Neural cell (in vitro differentiated cells): ENCODE measurements at regions not wholly inside any gene's neighbourhood (a gene's known extent, or its start where the extent isn't known, plus 50 kb on each side); places are given as distances from the start of the nearest gene placed in this dataset.

Source experiments
- H2AFZ ChIP-seq: fragments of 200-600, 300-800 bp; sonication (generic), shearing (Covaris generic); 2 replicates; pipeline ENCODE4 v1.6.0; 2014; ENCODE audit warnings: low read depth, mild to moderate bottlenecking, antibody characterized with exemption, low read length, moderate library complexity
- H3F3A ChIP-seq: fragments of 200-600 bp; shearing (Covaris generic); 2 replicates; pipeline ENCODE4 v1.6.1; 2016; ENCODE audit warnings: mild to moderate bottlenecking, moderate library complexity, mixed read lengths, antibody characterized with exemption, low read length; ENCODE audit not compliant: insufficient read depth, poor library complexity, severe bottlenecking
- H3K27ac ChIP-seq: fragments of 200-600, 300-800 bp; sonication (generic), shearing (Covaris generic); 2 replicates; pipeline ENCODE4 v1.5.1; 2014; ENCODE audit warnings: mild to moderate bottlenecking, low read length, moderate library complexity
- H3K27me3 ChIP-seq: fragments of 300-800, 200-600 bp; sonication (generic), shearing (Covaris generic); 2 replicates; pipeline ENCODE4 v1.6.0; 2014; ENCODE audit warnings: mild to moderate bottlenecking, low read depth, low read length, moderate library complexity; ENCODE audit not compliant: insufficient read depth
- H3K36me3 ChIP-seq: fragments of 300-800, 200-600 bp; sonication (generic), shearing (Covaris generic); 2 replicates; pipeline ENCODE4 v1.5.1; 2014; ENCODE audit warnings: mild to moderate bottlenecking, antibody characterized with exemption, low read length, moderate library complexity; ENCODE audit not compliant: insufficient read depth
- H3K4me2 ChIP-seq: fragments of 300-800, 200-600 bp; sonication (generic), shearing (Covaris generic); 2 replicates; pipeline ENCODE4 v1.6.0; 2014; ENCODE audit warnings: mild to moderate bottlenecking, low read length
- H3K4me3 ChIP-seq: fragments of 300-800, 200-600 bp; sonication (generic), shearing (Covaris generic); 2 replicates; pipeline ENCODE4 v1.5.1; 2014; ENCODE audit warnings: mild to moderate bottlenecking, low read length, moderate library complexity
- H3K79me2 ChIP-seq: fragments of 200-600 bp; shearing (Covaris generic); replicated peaks from 2 replicates; pipeline ENCODE4 v1.6.0; 2014; ENCODE audit warnings: mild to moderate bottlenecking, low read length, moderate library complexity; ENCODE audit not compliant: insufficient read depth
- H3K9ac ChIP-seq: fragments of 300-800, 200-600 bp; sonication (generic), shearing (Covaris generic); 2 replicates; pipeline ENCODE4 v1.6.1; 2016; ENCODE audit warnings: mild to moderate bottlenecking, low read length, mixed read lengths
- H3K9me2 ChIP-seq: fragments of 200-600 bp; shearing (Covaris generic); 2 replicates; pipeline ENCODE4 v1.6.1; 2016; ENCODE audit warnings: mild to moderate bottlenecking, low read length, mixed read lengths; ENCODE audit not compliant: insufficient read depth
- H3K9me3 ChIP-seq: fragments of 200-600, 300-800 bp; sonication (generic), shearing (Covaris generic); 2 replicates; pipeline ENCODE4 v1.6.1; 2016; ENCODE audit warnings: mild to moderate bottlenecking, mixed run types, low read length, moderate library complexity, mixed read lengths
- H4K20me1 ChIP-seq: fragments of 200-600 bp; shearing (Covaris generic); 2 replicates; pipeline ENCODE4 v1.6.1; 2016; ENCODE audit warnings: mild to moderate bottlenecking, mixed run types; ENCODE audit not compliant: insufficient read depth
- CTCF ChIP-seq: fragments of 450-650 bp; IDR thresholded peaks from 2 replicates; pipeline ENCODE4 v1.5.1; 2014; ENCODE audit warnings: antibody characterized with exemption, mild to moderate bottlenecking, moderate library complexity; ENCODE audit not compliant: poor library complexity, severe bottlenecking
- EP300 ChIP-seq: fragments of 450-650 bp; conservative IDR thresholded peaks from 2 replicates; pipeline ENCODE4 v1.6.1; 2014; ENCODE audit warnings: antibody characterized with exemption, mild to moderate bottlenecking, moderate library complexity; ENCODE audit not compliant: poor library complexity, severe bottlenecking
- EZH2 ChIP-seq: fragments of 200-600, 300-800 bp; shearing (Covaris generic), sonication (generic); IDR thresholded peaks from 2 replicates; pipeline ENCODE4 v1.6.1; 2014; ENCODE audit warnings: antibody characterized with exemption, low read length, borderline replicate concordance, mild to moderate bottlenecking; ENCODE audit not compliant: insufficient read depth, poor library complexity, severe bottlenecking
- MXI1 ChIP-seq: fragments of 450-650 bp; conservative IDR thresholded peaks from 2 replicates; pipeline ENCODE4 v1.6.1; 2014; ENCODE audit warnings: antibody characterized with exemption, mild to moderate bottlenecking; ENCODE audit not compliant: poor library complexity, severe bottlenecking
- POLR2AphosphoS5 ChIP-seq: IDR thresholded peaks from 2 replicates; pipeline ENCODE4 v1.6.1; 2012
- RAD21 ChIP-seq: fragments of 450-650 bp; conservative IDR thresholded peaks from 2 replicates; pipeline ENCODE4 v1.6.1; 2014; ENCODE audit warnings: antibody characterized with exemption, mild to moderate bottlenecking, moderate library complexity
- SMC3 ChIP-seq: fragments of 450-650 bp; conservative IDR thresholded peaks from 2 replicates; pipeline ENCODE4 v1.6.1; 2014; ENCODE audit warnings: antibody characterized with exemption, mild to moderate bottlenecking, moderate library complexity; ENCODE audit not compliant: poor library complexity
- TAF1 ChIP-seq: IDR thresholded peaks from 2 replicates; pipeline ENCODE4 v1.6.1; 2012; ENCODE audit warnings: low read depth
- TF ChIP-seq, protein P1 (sequence below): IDR thresholded peaks from 2 replicates; pipeline ENCODE4 v1.6.1; 2012; ENCODE audit warnings: borderline replicate concordance

- no peaks in the 10 kb centered on the region for H3K79me2 ChIP-seq
- H2AFZ ChIP-seq = no peak overlapping the region
- H3F3A ChIP-seq = no peaks in the 10 kb centered on the region
- no peaks in the 10 kb centered on the region for H3K36me3 ChIP-seq
- no peaks in the 10 kb centered on the region for H3K27me3 ChIP-seq
- H3K9me3 ChIP-seq = no peaks in the 10 kb centered on the region
- no peak overlapping the region for H3K27ac ChIP-seq
- H3K9ac ChIP-seq = no peak overlapping the region
- TF ChIP-seq EZH2 (no peak), TAF1 (no peak), POLR2AphosphoS5 (no peak), RAD21 (no peak), EP300 (no peak), MXI1 (no peak), CTCF (no peak), SMC3 (no peak)
- H4K20me1 ChIP-seq = no peaks in the 10 kb centered on the region
- H3K4me2 ChIP-seq = no peak overlapping the region
- H3K4me3 ChIP-seq = no peak overlapping the region
- no peaks in the 10 kb centered on the region for H3K9me2 ChIP-seq
Measured at GRCh38 chr2:157971702-157972101, 95.6 kb upstream of the ACVR1 start.

- Histone ChIP-seq H3K9ac (no peak overlapping the region), H2AFZ (no peak overlapping the region), H3K4me2 (no peak overlapping the region), H3K4me3 (no peak overlapping the region), H3K9me2 (no peaks in the 10 kb centered on the region), H3K9me3 (no peaks in the 10 kb centered on the region), H3K27me3 (no peaks in the 10 kb centered on the region), H3K36me3 (no peaks in the 10 kb centered on the region), H4K20me1 (no peaks in the 10 kb centered on the region), H3K79me2 (no peaks in the 10 kb centered on the region), H3K27ac (no peak overlapping the region), H3F3A (no peaks in the 10 kb centered on the region)
- TF ChIP-seq TAF1 (no peak), CTCF (no peak), EZH2 (no peak), RAD21 (no peak), POLR2AphosphoS5 (no peak), EP300 (no peak), MXI1 (no peak), SMC3 (no peak)
- TF ChIP-seq, protein P1, sequence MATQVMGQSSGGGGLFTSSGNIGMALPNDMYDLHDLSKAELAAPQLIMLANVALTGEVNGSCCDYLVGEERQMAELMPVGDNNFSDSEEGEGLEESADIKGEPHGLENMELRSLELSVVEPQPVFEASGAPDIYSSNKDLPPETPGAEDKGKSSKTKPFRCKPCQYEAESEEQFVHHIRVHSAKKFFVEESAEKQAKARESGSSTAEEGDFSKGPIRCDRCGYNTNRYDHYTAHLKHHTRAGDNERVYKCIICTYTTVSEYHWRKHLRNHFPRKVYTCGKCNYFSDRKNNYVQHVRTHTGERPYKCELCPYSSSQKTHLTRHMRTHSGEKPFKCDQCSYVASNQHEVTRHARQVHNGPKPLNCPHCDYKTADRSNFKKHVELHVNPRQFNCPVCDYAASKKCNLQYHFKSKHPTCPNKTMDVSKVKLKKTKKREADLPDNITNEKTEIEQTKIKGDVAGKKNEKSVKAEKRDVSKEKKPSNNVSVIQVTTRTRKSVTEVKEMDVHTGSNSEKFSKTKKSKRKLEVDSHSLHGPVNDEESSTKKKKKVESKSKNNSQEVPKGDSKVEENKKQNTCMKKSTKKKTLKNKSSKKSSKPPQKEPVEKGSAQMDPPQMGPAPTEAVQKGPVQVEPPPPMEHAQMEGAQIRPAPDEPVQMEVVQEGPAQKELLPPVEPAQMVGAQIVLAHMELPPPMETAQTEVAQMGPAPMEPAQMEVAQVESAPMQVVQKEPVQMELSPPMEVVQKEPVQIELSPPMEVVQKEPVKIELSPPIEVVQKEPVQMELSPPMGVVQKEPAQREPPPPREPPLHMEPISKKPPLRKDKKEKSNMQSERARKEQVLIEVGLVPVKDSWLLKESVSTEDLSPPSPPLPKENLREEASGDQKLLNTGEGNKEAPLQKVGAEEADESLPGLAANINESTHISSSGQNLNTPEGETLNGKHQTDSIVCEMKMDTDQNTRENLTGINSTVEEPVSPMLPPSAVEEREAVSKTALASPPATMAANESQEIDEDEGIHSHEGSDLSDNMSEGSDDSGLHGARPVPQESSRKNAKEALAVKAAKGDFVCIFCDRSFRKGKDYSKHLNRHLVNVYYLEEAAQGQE = no peak
Measured at GRCh38 chr2:157967856-157968255, 91.7 kb upstream of the ACVR1 start.
